Astrocyte (in vitro differentiated cells and primary cell): ENCODE measurements at regions not wholly inside any gene's neighbourhood (a gene's known extent, or its start where the extent isn't known, plus 50 kb on each side); places are given as distances from the start of the nearest gene placed in this dataset.

ENCODE experiments used
- CTCF ChIP-seq: IDR thresholded peaks from 2 replicates; pipeline ENCODE4 v1.5.1; 2011; ENCODE audit warnings: low read depth, mild to moderate bottlenecking, inconsistent platforms, low read length, moderate library complexity; ENCODE audit not compliant: insufficient read depth
- EZH2 ChIP-seq: IDR thresholded peaks from 2 replicates; pipeline ENCODE4 v1.6.1; 2012; ENCODE audit warnings: mild to moderate bottlenecking, low read length, inconsistent platforms; ENCODE audit not compliant: insufficient read depth

- TF ChIP-seq CTCF (no peak), EZH2 (no peak)
Observed at GRCh38 chr2:12219761-12220160, 473.3 kb downstream of the LPIN1 start.
